Stromal cell of bone marrow (primary cell): ENCODE measurements at regions not wholly inside any gene's neighbourhood (a gene's known extent, or its start where the extent isn't known, plus 50 kb on each side); places are given as distances from the start of the nearest gene placed in this dataset.

Experiments
- DNase-seq: peaks from one replicate; pipeline ENCODE4 v3.0.0-alpha.2; 2012; ENCODE audit warnings: low read depth

- DNase-seq = no peak
Measured at GRCh38 chr13:74485757-74486156, 351.6 kb upstream of the KLF12 start.

GRCh38 chr13:74479124-74479523 lies 344.9 kb upstream of the KLF12 start:
- no peak for DNase-seq

DNA sequence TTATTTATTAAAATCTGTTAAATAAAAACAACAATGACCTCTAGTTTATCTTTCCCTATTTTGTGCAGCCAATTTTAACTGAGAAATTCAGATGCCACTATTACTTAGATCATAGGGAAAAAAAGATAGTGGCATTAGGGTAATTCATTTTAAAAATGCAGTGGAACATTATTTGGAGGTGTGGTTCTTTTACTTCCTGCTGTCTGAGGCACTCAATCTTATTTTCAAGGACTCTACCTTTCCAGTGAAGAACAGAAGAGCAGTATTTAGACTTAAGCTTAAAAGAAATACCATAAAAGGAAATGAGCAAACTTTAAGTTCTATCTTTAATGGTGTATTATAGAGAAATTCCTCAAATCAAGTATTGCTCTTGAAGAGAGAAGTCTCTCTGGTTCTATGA lies 342.6 kb upstream of the KLF12 start:
- no peak for DNase-seq

- DNase-seq = no peak
Measured at GRCh38 chr13:74476365-74476764, 342.2 kb upstream of the KLF12 start.

GRCh38 chr13:74466864-74467263 lies 332.7 kb upstream of the KLF12 start:
- DNase-seq = no peak

DNA sequence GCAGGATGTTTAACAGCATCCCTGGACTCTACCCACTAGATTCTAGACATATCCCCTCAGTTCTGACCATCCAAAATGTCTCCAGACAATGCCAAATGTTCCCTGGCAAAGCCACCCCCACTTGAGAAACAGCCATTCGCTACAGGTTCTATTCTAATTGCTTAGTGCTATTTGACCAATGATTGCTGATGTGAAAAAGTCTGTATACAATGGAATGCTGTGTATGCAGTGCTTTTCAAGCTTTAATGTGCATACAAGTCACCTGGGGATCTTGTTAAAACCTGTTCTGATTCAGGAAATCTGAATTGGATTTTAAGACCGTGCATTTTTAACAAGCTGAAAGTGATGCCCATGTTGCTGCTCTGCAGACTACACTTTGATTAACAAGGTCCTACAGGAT lies 331.8 kb upstream of the KLF12 start:
- no peak for DNase-seq

GRCh38 chr13:74465271-74465670 lies 331.1 kb upstream of the KLF12 start:
- no peak for DNase-seq

GRCh38 chr13:74464670-74465069 lies 330.5 kb upstream of the KLF12 start:
- no peak for DNase-seq

- DNase-seq = no peak
Measured at GRCh38 chr13:74461011-74461410, 326.8 kb upstream of the KLF12 start.

GRCh38 chr13:74452881-74453280 lies 318.7 kb upstream of the KLF12 start:
- DNase-seq = no peak

GRCh38 chr13:74452176-74452575 lies 318.0 kb upstream of the KLF12 start:
- no peak for DNase-seq

GRCh38 chr13:74450964-74451363 lies 316.8 kb upstream of the KLF12 start:
- DNase-seq = no peak

DNA sequence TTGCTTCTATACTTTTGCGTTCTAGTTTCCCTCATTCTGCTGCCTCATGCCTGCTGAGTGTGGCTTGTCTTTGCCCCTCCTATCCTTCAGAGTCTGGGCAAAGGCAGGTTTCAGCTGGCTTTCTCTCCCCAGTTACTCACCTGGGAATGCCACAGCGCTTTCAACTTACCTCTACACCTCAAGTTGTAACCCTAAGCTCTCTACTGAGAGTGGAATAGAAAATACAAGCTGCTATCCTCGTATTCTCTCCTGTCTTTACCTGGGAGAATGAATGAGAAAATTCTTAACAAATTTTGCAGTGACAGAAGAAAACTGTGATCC lies 316.3 kb upstream of the KLF12 start:
- DNase-seq = no peak

- DNase-seq = no peak
Measured at GRCh38 chr13:74449811-74450524, 315.8 kb upstream of the KLF12 start.

- DNase-seq = no peak
Measured at GRCh38 chr13:74444864-74445479, 310.8 kb upstream of the KLF12 start.

DNA sequence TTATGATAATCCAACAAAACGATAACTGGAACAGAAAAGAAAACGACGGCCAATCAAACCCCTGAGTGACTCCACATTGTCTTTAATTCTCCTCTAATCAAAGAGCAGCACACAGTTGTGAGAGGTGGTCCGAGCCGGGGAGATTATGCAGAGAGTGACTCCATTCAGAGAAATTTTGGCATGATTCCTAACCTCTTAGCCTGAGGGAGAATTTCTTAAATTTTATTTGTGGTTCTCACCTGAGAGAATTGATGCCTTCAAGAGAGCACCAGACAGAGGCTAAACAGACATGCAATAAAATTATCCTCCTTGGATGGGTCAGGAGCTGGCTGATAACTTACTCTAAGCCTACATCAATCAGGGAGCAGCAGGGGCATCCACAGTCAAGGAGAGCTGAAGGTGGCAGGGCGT lies 310.0 kb upstream of the KLF12 start:
- no peak for DNase-seq

- peak; percentile 67 for DNase-seq
Measured at GRCh38 chr13:74443631-74444030, 309.4 kb upstream of the KLF12 start.

- no peak for DNase-seq
Measured at GRCh38 chr13:74442751-74443150, 308.5 kb upstream of the KLF12 start.

DNA sequence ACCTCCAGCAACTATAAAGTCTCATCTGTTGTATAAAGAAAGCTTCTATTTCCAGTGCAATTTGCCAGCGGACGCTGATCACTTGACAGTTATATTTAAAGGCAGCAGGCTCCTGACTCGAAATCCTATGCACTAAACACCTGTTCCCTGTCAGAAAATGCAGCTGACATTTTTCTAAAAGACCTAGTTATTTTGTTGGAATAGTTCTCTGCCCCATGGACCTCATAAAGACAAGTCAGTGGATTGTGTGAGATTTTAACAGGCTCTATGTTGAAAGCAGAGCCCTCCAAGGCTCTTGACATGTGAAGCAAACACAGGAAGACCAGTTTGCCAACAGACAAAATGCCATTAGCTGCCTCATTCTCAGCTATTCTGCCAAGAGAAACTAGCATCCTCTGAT lies 304.7 kb upstream of the KLF12 start:
- DNase-seq = no peak

DNA sequence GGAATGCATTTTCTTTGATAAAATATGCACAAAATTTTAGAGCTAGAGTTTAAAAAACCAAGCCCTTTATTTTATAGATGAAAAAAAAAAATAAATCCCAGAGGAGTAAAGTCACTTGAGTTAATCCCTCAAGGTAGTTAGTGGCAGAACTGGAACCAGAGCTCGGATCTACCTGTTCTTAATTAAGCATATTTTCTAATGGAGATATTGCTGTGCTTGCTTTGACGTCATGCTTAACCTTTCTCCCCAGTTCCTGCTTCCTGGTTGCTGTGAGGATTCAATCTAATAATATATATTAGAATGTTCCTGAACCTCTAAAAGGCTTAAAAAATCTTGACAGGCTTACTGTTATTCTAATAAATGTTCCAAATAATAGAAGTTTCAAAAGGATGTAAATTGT lies 300.6 kb upstream of the KLF12 start:
- DNase-seq = no peak

- no peak for DNase-seq
Measured at GRCh38 chr13:74424455-74424854, 290.3 kb upstream of the KLF12 start.

- no peak for DNase-seq
Measured at GRCh38 chr13:74423434-74423833, 289.2 kb upstream of the KLF12 start.

- no peak for DNase-seq
Measured at GRCh38 chr13:74414458-74414857, 280.3 kb upstream of the KLF12 start.

GRCh38 chr13:74413482-74413881 lies 279.3 kb upstream of the KLF12 start:
- no peak for DNase-seq
